ENCODE measurements at regions not wholly inside any gene's neighbourhood (a gene's known extent, or its start where the extent isn't known, plus 50 kb on each side); places are given as distances from the start of the nearest gene placed in this dataset.

DNA sequence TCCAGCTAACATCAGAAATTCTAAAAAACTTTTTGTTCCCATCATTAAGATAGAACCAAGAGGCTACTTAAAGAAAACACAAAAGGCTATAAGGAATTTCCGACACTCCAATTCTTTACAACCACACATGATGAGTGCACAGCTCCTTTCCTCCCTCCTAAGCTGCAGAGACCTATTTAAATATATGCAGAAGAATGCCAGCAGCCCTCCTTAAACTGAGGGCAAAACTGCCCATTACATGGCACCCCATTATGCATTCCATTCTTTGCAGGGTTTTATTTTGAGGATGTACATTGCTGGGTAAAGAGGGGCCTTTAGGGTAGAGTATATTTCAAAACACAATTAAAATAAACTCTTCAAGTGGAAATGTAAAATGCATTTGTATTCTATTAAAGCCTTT lies 502.9 kb downstream of the RASEF start:
- ATAC-seq (replicated peaks in 1 of 2): no peak
- Mint-ChIP-seq H3K27ac (no peak overlapping the region), H3K9me3 (no peaks in the 10 kb centered on the region), H3K36me3 (ENCODE audit: insufficient read depth in 2 of 2) (no peaks in the 10 kb centered on the region), H3K4me1 (ENCODE audit: low read depth) (no peaks in the 10 kb centered on the region), H3K27me3 (ENCODE audit: low read depth) (no peaks in the 10 kb centered on the region), H3K4me3 (no peak overlapping the region)
- no peak for DNase-seq

GRCh38 chr9:82560457-82560904 lies 502.5 kb downstream of the RASEF start:
- Mint-ChIP-seq H3K4me3 (no peak overlapping the region), H3K27ac (no peak overlapping the region), H3K36me3 (ENCODE audit: insufficient read depth in 2 of 2) (no peaks in the 10 kb centered on the region), H3K9me3 (no peaks in the 10 kb centered on the region), H3K27me3 (ENCODE audit: low read depth) (no peaks in the 10 kb centered on the region), H3K4me1 (ENCODE audit: low read depth) (no peaks in the 10 kb centered on the region)
- DNase-seq: no peak
- ATAC-seq (replicated peaks in 1 of 2): no peak

GRCh38 chr9:82563094-82563493 lies 499.8 kb downstream of the RASEF start:
- Mint-ChIP-seq H3K27me3 (ENCODE audit: low read depth) (no peaks in the 10 kb centered on the region), H3K4me3 (no peak overlapping the region), H3K9me3 (no peaks in the 10 kb centered on the region), H3K36me3 (ENCODE audit: insufficient read depth in 2 of 2) (no peaks in the 10 kb centered on the region), H3K4me1 (ENCODE audit: low read depth) (no peaks in the 10 kb centered on the region), H3K27ac (no peak overlapping the region)
- DNase-seq: no peak
- no peak for ATAC-seq (replicated peaks in 1 of 2)

DNA sequence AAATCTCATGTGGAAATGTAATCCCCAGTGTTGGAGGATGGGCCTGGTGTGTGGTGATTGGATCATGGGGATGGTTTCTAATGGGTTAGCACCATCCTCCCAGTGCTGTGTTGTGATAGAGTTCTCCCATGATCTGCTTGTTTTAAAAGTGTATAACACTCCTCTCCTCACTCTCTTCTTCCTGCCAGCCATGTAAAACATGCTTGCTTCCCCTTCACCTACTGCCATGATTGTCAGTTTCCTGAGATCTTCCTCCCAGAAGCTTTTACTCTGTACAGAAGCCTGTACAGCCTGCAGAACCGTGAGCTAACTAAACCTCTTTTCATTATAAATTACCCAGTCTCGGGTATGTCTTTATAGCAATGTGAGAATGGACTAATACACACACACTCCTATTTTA lies 499.1 kb downstream of the RASEF start:
- no peaks in the 10 kb centered on the region for H3K4me1 Mint-ChIP-seq (ENCODE audit: low read depth)
- ATAC-seq (replicated peaks in 1 of 2): no peak
- H3K27ac Mint-ChIP-seq: no peak overlapping the region
- H3K27me3 Mint-ChIP-seq (ENCODE audit: low read depth): no peaks in the 10 kb centered on the region
- no peaks in the 10 kb centered on the region for H3K36me3 Mint-ChIP-seq (ENCODE audit: insufficient read depth in 2 of 2)
- H3K4me3 Mint-ChIP-seq: no peak overlapping the region
- no peak for DNase-seq
- H3K9me3 Mint-ChIP-seq: no peaks in the 10 kb centered on the region

DNA sequence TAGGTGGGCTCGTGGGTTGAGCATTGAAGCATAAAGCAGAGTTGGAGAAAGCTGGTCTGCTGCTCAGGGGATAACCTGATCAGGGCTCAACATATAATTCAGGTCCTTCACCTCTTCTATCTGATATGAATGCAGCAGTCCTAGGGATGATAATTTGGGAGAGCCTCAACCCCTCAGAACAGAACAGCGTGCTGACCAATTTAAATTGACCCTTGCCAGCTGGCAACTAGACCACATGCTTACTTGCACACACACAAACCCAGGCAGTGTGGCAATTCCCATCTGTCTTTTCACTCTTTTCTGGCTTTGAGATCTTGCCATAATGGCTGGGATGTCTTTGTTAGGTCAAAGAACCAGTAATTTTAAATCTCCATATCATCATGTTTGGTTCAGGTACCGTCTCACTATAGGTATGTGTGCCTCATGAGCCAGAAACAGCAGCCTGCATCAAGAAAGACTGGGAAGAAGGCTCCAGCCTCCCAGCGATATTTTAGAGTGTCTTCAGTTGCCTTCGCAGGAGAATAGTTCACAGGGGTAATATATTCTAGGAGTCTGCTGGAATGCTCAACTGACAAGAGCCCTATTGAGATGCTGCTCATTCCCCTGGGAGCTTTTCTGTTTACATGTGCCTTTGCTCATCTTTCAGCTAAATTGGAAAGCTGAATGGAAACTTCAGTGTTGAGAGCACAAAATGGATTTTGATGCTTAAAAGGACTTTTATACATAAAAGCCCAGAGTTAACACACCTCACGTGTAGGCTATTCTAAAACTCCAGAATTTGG lies 497.6 kb downstream of the RASEF start:
- Mint-ChIP-seq H3K4me3 (no peak overlapping the region), H3K27me3 (ENCODE audit: low read depth) (no peaks in the 10 kb centered on the region), H3K27ac (no peak overlapping the region), H3K9me3 (peaks cover 2 to 4% of the 10 kb centered on the region in 2 donors), H3K4me1 (ENCODE audit: low read depth) (no peaks in the 10 kb centered on the region), H3K36me3 (ENCODE audit: insufficient read depth in 2 of 2) (no peaks in the 10 kb centered on the region)
- DNase-seq (no peak), ATAC-seq (replicated peaks in 1 of 2) (no peak)

GRCh38 chr9:82567953-82568352 lies 495.0 kb downstream of the RASEF start:
- Mint-ChIP-seq H3K27me3 (ENCODE audit: low read depth) (no peaks in the 10 kb centered on the region), H3K27ac (no peak overlapping the region), H3K36me3 (ENCODE audit: insufficient read depth in 2 of 2) (no peaks in the 10 kb centered on the region), H3K4me1 (ENCODE audit: low read depth) (no peaks in the 10 kb centered on the region), H3K9me3 (peaks cover 2 to 4% of the 10 kb centered on the region in 2 donors), H3K4me3 (no peak overlapping the region)
- ATAC-seq (replicated peaks in 1 of 2): no peak
- no peak for DNase-seq

GRCh38 chr9:82570226-82570625 lies 492.7 kb downstream of the RASEF start:
- DNase-seq (no peak), ATAC-seq (replicated peaks in 1 of 2) (no peak)
- no peaks in the 10 kb centered on the region for H3K4me1 Mint-ChIP-seq (ENCODE audit: low read depth)
- H3K36me3 Mint-ChIP-seq (ENCODE audit: insufficient read depth in 2 of 2): peaks cover 3 to 4% of the 10 kb centered on the region in 2 donors
- H3K27ac Mint-ChIP-seq: no peak overlapping the region
- H3K27me3 Mint-ChIP-seq (ENCODE audit: low read depth): no peaks in the 10 kb centered on the region
- no peak overlapping the region for H3K4me3 Mint-ChIP-seq
- H3K9me3 Mint-ChIP-seq: peaks cover 6 to 11% of the 10 kb centered on the region in 2 donors

DNA sequence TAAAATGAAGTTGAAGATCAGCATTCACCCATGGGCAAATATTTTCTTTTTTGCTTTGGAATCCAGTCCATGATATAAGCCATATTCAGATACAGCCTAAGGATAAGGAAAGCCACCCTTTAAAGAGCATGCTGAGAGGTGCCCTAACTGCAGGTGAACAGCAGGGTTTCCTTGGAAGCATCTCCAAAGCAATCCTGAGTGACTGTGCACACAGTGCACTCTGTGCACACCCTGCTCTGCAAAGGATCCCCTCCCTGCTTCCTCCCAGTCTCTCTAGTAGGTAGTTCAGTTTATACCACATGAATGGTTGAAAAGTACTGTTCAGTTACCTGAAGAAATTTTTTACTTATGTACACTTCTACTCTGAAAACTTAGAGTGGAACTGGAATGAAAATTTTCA lies 491.4 kb downstream of the RASEF start:
- H3K4me3 Mint-ChIP-seq: no peak overlapping the region
- no peaks in the 10 kb centered on the region for H3K27me3 Mint-ChIP-seq (ENCODE audit: low read depth)
- H3K9me3 Mint-ChIP-seq: peaks cover 6 to 12% of the 10 kb centered on the region in 2 donors

DNA sequence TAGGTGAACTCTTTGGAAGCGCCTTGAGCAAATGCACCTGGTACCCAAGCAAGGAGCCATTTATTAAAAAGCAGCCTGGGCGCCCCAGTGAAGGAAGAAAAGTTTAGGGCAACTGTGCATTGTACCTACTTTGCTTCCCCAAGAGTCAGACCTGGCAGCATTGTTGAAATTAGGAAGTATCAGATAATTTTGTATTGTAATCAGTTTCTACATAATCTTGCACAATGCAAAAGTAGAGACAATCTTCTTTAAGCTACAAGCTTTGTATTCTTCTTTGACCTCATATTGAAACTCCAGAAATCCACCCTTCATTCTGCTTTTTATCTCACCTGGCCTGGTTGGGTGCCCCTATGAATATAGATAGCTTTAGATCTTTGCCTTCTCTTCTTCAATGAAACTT lies 490.8 kb downstream of the RASEF start:
- ATAC-seq (replicated peaks in 1 of 2): no peak
- Mint-ChIP-seq H3K27ac (no peak overlapping the region), H3K9me3 (peaks cover 6 to 12% of the 10 kb centered on the region in 2 donors), H3K36me3 (ENCODE audit: insufficient read depth in 2 of 2) (peaks cover 3 to 4% of the 10 kb centered on the region in 2 donors), H3K4me3 (no peak overlapping the region), H3K4me1 (ENCODE audit: low read depth) (no peaks in the 10 kb centered on the region), H3K27me3 (ENCODE audit: low read depth) (no peaks in the 10 kb centered on the region)
- no peak for DNase-seq

More for the DNA sequence above, 491.4 kb downstream of the RASEF start:
- H3K27ac Mint-ChIP-seq: no peak overlapping the region
- H3K36me3 Mint-ChIP-seq (ENCODE audit: insufficient read depth in 2 of 2): peaks cover 3 to 4% of the 10 kb centered on the region in 2 donors
- ATAC-seq (replicated peaks in 1 of 2) (no peak), DNase-seq (no peak)
- H3K4me1 Mint-ChIP-seq (ENCODE audit: low read depth): no peaks in the 10 kb centered on the region

GRCh38 chr9:82574911-82575310 lies 488.0 kb downstream of the RASEF start:
- peaks cover 7 to 10% of the 10 kb centered on the region in 2 donors for H3K9me3 Mint-ChIP-seq
- no peak for ATAC-seq (replicated peaks in 1 of 2)
- no peak for DNase-seq

GRCh38 chr9:82580921-82581320 lies 482.0 kb downstream of the RASEF start:
- no peak for ATAC-seq (replicated peaks in 1 of 2)
- H3K27ac Mint-ChIP-seq: no peak overlapping the region

More at GRCh38 chr9:82574911-82575310, 488.0 kb downstream of the RASEF start:
- H3K27me3 Mint-ChIP-seq (ENCODE audit: low read depth): no peaks in the 10 kb centered on the region
- H3K36me3 Mint-ChIP-seq (ENCODE audit: insufficient read depth in 2 of 2): peaks cover 3 to 4% of the 10 kb centered on the region in 2 donors
- H3K27ac Mint-ChIP-seq: no peak overlapping the region
- H3K4me3 Mint-ChIP-seq: no peak overlapping the region
- no peaks in the 10 kb centered on the region for H3K4me1 Mint-ChIP-seq (ENCODE audit: low read depth)

DNA sequence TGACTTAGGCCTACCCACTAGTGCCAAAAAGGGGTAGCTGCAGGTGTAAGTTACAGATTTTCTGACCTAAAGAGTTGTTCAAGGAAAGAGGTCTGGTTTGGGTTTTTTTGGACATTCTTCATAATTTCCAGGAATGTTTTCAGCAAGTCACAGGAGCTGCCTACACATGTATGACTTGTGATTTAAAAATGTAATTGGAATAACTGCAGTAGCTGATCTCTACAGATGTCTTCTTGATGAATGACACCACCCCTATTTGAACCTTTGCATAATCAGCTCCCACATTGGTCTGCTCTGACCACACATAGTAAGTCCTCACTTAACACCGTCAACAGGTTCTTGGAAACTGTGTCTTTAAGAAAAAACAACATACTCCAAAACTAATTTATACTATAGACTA lies 481.4 kb downstream of the RASEF start:
- H3K9me3 Mint-ChIP-seq: peaks cover 3 to 5% of the 10 kb centered on the region in 2 donors
- no peaks in the 10 kb centered on the region for H3K4me1 Mint-ChIP-seq (ENCODE audit: low read depth)
- no peak for DNase-seq
- H3K4me3 Mint-ChIP-seq: no peak overlapping the region
- no peaks in the 10 kb centered on the region for H3K36me3 Mint-ChIP-seq (ENCODE audit: insufficient read depth in 2 of 2)
- no peak for ATAC-seq (replicated peaks in 1 of 2)
- no peaks in the 10 kb centered on the region for H3K27me3 Mint-ChIP-seq (ENCODE audit: low read depth)
- no peak overlapping the region for H3K27ac Mint-ChIP-seq

More at GRCh38 chr9:82580921-82581320, 482.0 kb downstream of the RASEF start:
- Mint-ChIP-seq H3K9me3 (peaks cover 3 to 5% of the 10 kb centered on the region in 2 donors), H3K36me3 (ENCODE audit: insufficient read depth in 2 of 2) (no peaks in the 10 kb centered on the region), H3K4me1 (ENCODE audit: low read depth) (no peaks in the 10 kb centered on the region), H3K27me3 (ENCODE audit: low read depth) (no peaks in the 10 kb centered on the region), H3K4me3 (no peak overlapping the region)
- no peak for DNase-seq

GRCh38 chr9:82581935-82582334 lies 481.0 kb downstream of the RASEF start:
- DNase-seq (no peak), ATAC-seq (replicated peaks in 1 of 2) (no peak)
- H3K9me3 Mint-ChIP-seq: peaks cover 3 to 5% of the 10 kb centered on the region in 2 donors
- no peak overlapping the region for H3K4me3 Mint-ChIP-seq
- no peaks in the 10 kb centered on the region for H3K4me1 Mint-ChIP-seq (ENCODE audit: low read depth)
- no peaks in the 10 kb centered on the region for H3K27me3 Mint-ChIP-seq (ENCODE audit: low read depth)
- H3K27ac Mint-ChIP-seq: no peak overlapping the region
- H3K36me3 Mint-ChIP-seq (ENCODE audit: insufficient read depth in 2 of 2): no peaks in the 10 kb centered on the region

- H3K36me3 Mint-ChIP-seq (ENCODE audit: insufficient read depth in 2 of 2): no peaks in the 10 kb centered on the region
- H3K27ac Mint-ChIP-seq: no peak overlapping the region
- H3K27me3 Mint-ChIP-seq (ENCODE audit: low read depth): no peaks in the 10 kb centered on the region
- no peak for DNase-seq
- no peaks in the 10 kb centered on the region for H3K4me1 Mint-ChIP-seq (ENCODE audit: low read depth)
- no peak overlapping the region for H3K4me3 Mint-ChIP-seq
- peaks cover 3 to 5% of the 10 kb centered on the region in 2 donors for H3K9me3 Mint-ChIP-seq
- ATAC-seq (replicated peaks in 1 of 2): no peak
Observed at GRCh38 chr9:82582693-82583092, 480.2 kb downstream of the RASEF start.
